ENCODE measurements at regions not wholly inside any gene's neighbourhood (a gene's known extent, or its start where the extent isn't known, plus 50 kb on each side); places are given as distances from the start of the nearest gene placed in this dataset.

GRCh38 chr9:13967438-13967837, 346.5 kb downstream of the NFIB start:
- no peak overlapping the region for H3K4me3 ChIP-seq (ENCODE audit: control extremely low read depth in 1 of 5, extremely low read depth in 1 of 5, insufficient read depth in 1 of 5, low read depth in 2 of 5, low read length in 4 of 5)
- H3K9ac ChIP-seq (ENCODE audit: low read length) = no peak overlapping the region
- Mint-ChIP-seq H3K27ac (no peak overlapping the region), H3K27me3 (no peaks in the 10 kb centered on the region), H3K4me3 (no peak overlapping the region), H3K9me3 (ENCODE audit: insufficient read depth) (peaks cover 4% of the 10 kb centered on the region), H3K4me1 (no peaks in the 10 kb centered on the region)
- no peak overlapping the region for H2AFZ ChIP-seq (ENCODE audit: insufficient read depth, low read depth, low read length, poor library complexity, severe bottlenecking)
- ChIA-PET CTCF (no interaction called here), POLR2A (no interaction called here)
- 33% methylated on average over 1 of the region's 4 CpGs for WGBS (ENCODE audit: insufficient coverage)
- no peaks in the 10 kb centered on the region for H4K20me1 ChIP-seq (ENCODE audit: control insufficient read depth, insufficient read depth, low read length, poor library complexity, severe bottlenecking)
- no peaks in the 10 kb centered on the region for H3K36me3 ChIP-seq (replicated peaks in 1 of 2; ENCODE audit: control extremely low read depth in 1 of 2, control insufficient read depth in 1 of 2, extremely low read depth in 1 of 2, insufficient read depth in 2 of 2, low read length in 1 of 2)
- H3K79me2 ChIP-seq (ENCODE audit: control insufficient read depth, insufficient read depth, low read length) = no peaks in the 10 kb centered on the region
- H3K4me1 ChIP-seq (ENCODE audit: control insufficient read depth in 2 of 2, insufficient read depth in 2 of 2, low read length in 2 of 2) = no peaks in the 10 kb centered on the region
- no peak for DNase-seq
- H3K27me3 ChIP-seq (replicated peaks in 1 of 4; ENCODE audit: control extremely low read depth in 1 of 4, control insufficient read depth in 3 of 4, insufficient read depth in 4 of 4, low read length in 3 of 4) = no peaks in the 10 kb centered on the region
- H3K4me2 ChIP-seq (replicated peaks; ENCODE audit: low read depth, low read length, poor library complexity, severe bottlenecking) = no peak overlapping the region
- ATAC-seq (ENCODE audit: low read depth) = no peak
- no peaks in the 10 kb centered on the region for H3K9me3 ChIP-seq (ENCODE audit: control extremely low read depth in 1 of 3, control insufficient read depth in 2 of 3, insufficient read depth in 1 of 3, low read length in 2 of 3)
- TF ChIP-seq CTCF (IDR thresholded peaks at IDR 0.05) (no peak), EZH2 (IDR thresholded peaks at IDR 0.05; ENCODE audit: borderline replicate concordance, insufficient read depth, low read depth, low read length, poor library complexity, severe bottlenecking) (no peak)
- intact Hi-C loops (cut with micrococcal nuclease) = no loop called here
- H3K27ac ChIP-seq (ENCODE audit: low read length in 2 of 2) = no peak overlapping the region

- H3K4me3 Mint-ChIP-seq = no peak overlapping the region
- Histone ChIP-seq H3K36me3 (replicated peaks in 1 of 2; ENCODE audit: control extremely low read depth in 1 of 2, control insufficient read depth in 1 of 2, extremely low read depth in 1 of 2, insufficient read depth in 2 of 2, low read length in 1 of 2) (no peaks in the 10 kb centered on the region), H3K27me3 (replicated peaks in 1 of 4; ENCODE audit: control extremely low read depth in 1 of 4, control insufficient read depth in 3 of 4, insufficient read depth in 4 of 4, low read length in 3 of 4) (no peaks in the 10 kb centered on the region), H3K4me1 (ENCODE audit: control insufficient read depth in 2 of 2, insufficient read depth in 2 of 2, low read length in 2 of 2) (no peaks in the 10 kb centered on the region), H3K9ac (ENCODE audit: low read length) (no peak overlapping the region), H3K79me2 (ENCODE audit: control insufficient read depth, insufficient read depth, low read length) (no peaks in the 10 kb centered on the region), H3K27ac (ENCODE audit: low read length in 2 of 2) (no peak overlapping the region), H3K4me3 (ENCODE audit: control extremely low read depth in 1 of 5, extremely low read depth in 1 of 5, insufficient read depth in 1 of 5, low read depth in 2 of 5, low read length in 4 of 5) (no peak overlapping the region), H4K20me1 (ENCODE audit: control insufficient read depth, insufficient read depth, low read length, poor library complexity, severe bottlenecking) (no peaks in the 10 kb centered on the region), H2AFZ (ENCODE audit: insufficient read depth, low read depth, low read length, poor library complexity, severe bottlenecking) (no peak overlapping the region), H3K4me2 (replicated peaks; ENCODE audit: low read depth, low read length, poor library complexity, severe bottlenecking) (no peak overlapping the region), H3K9me3 (ENCODE audit: control extremely low read depth in 1 of 3, control insufficient read depth in 2 of 3, insufficient read depth in 1 of 3, low read length in 2 of 3) (no peaks in the 10 kb centered on the region)
- TF ChIP-seq CTCF (IDR thresholded peaks at IDR 0.05) = no peak
- no peak for TF ChIP-seq EZH2 (IDR thresholded peaks at IDR 0.05; ENCODE audit: borderline replicate concordance, insufficient read depth, low read depth, low read length, poor library complexity, severe bottlenecking)
- DNase-seq (no peak), ATAC-seq (ENCODE audit: low read depth) (no peak)
- intact Hi-C loops (cut with micrococcal nuclease) = no loop called here
- H3K4me1 Mint-ChIP-seq = no peaks in the 10 kb centered on the region
- no peak overlapping the region for H3K27ac Mint-ChIP-seq
- no peaks in the 10 kb centered on the region for H3K27me3 Mint-ChIP-seq
- ChIA-PET CTCF (interaction anchor here (0.6 kb wide), 1 partner anchor 81 kb away, joined by 3 read pairs; no protein-coding TSS in a partner anchor), POLR2A (no interaction called here)
- WGBS (ENCODE audit: insufficient coverage) = 50% methylated on average over 1 of the region's 1 CpG
- peaks cover 4% of the 10 kb centered on the region for H3K9me3 Mint-ChIP-seq (ENCODE audit: insufficient read depth)
Observed at GRCh38 chr9:13967011-13967410, 346.9 kb downstream of the NFIB start.

Data from B cell (primary cell).